ENCODE measurements at regions not wholly inside any gene's neighbourhood (a gene's known extent, or its start where the extent isn't known, plus 50 kb on each side); places are given as distances from the start of the nearest gene placed in this dataset.

DNA sequence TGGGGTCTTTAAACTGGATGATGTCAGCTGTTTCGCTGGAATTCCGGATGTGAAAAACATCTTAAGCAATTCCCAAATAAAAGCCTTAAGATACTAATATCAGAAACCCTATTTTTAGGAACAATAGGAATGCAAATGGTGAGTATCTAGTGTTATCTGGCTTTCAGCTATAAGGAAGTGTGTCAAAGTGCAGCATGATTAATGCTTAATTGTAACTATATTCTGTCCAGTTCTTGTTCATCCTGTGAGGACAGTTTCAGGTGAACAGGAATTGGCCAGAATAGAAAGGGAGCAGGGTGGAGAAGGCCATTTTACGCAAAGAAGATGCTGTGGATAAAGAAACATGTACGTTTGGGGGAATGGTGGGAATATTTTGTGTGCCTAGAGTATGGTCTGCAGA lies 108.2 kb downstream of the RASSF10 start:
- in situ Hi-C loops (cut with MboI; ENCODE audit: low sequenced_read_pairs, unreplicated experiment) = no loop called here
- DNase-seq (ENCODE audit: low spot score) = no peak
- TF ChIP-seq, protein P1, sequence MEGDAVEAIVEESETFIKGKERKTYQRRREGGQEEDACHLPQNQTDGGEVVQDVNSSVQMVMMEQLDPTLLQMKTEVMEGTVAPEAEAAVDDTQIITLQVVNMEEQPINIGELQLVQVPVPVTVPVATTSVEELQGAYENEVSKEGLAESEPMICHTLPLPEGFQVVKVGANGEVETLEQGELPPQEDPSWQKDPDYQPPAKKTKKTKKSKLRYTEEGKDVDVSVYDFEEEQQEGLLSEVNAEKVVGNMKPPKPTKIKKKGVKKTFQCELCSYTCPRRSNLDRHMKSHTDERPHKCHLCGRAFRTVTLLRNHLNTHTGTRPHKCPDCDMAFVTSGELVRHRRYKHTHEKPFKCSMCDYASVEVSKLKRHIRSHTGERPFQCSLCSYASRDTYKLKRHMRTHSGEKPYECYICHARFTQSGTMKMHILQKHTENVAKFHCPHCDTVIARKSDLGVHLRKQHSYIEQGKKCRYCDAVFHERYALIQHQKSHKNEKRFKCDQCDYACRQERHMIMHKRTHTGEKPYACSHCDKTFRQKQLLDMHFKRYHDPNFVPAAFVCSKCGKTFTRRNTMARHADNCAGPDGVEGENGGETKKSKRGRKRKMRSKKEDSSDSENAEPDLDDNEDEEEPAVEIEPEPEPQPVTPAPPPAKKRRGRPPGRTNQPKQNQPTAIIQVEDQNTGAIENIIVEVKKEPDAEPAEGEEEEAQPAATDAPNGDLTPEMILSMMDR (IDR thresholded peaks at IDR 0.05; ENCODE audit: borderline replicate concordance, control extremely low read depth, extremely low read depth, insufficient read depth, missing control alignments) = no peak

- TF ChIP-seq, protein P1 (IDR thresholded peaks at IDR 0.05; ENCODE audit: borderline replicate concordance, control extremely low read depth, extremely low read depth, insufficient read depth, missing control alignments) = no peak
- no peak for DNase-seq (ENCODE audit: low spot score)
- in situ Hi-C loops (cut with MboI; ENCODE audit: low sequenced_read_pairs, unreplicated experiment) = no loop called here
These were observed 109.1 kb downstream of the RASSF10 start for GRCh38 chr11:13118194-13118593.

- in situ Hi-C loops (cut with MboI; ENCODE audit: low sequenced_read_pairs, unreplicated experiment) = no loop called here
- TF ChIP-seq, protein P1 (IDR thresholded peaks at IDR 0.05; ENCODE audit: borderline replicate concordance, control extremely low read depth, extremely low read depth, insufficient read depth, missing control alignments) = no peak
- no peak for DNase-seq (ENCODE audit: low spot score)
These were observed 109.5 kb downstream of the RASSF10 start for GRCh38 chr11:13118650-13119049.

GRCh38 chr11:13119361-13119760 lies 110.2 kb downstream of the RASSF10 start:
- no peak for DNase-seq (ENCODE audit: low spot score)
- in situ Hi-C loops (cut with MboI; ENCODE audit: low sequenced_read_pairs, unreplicated experiment) = no loop called here
- TF ChIP-seq, protein P1 (IDR thresholded peaks at IDR 0.05; ENCODE audit: borderline replicate concordance, control extremely low read depth, extremely low read depth, insufficient read depth, missing control alignments) = no peak

- no peak for DNase-seq (ENCODE audit: low spot score)
- in situ Hi-C loops (cut with MboI; ENCODE audit: low sequenced_read_pairs, unreplicated experiment) = no loop called here
- TF ChIP-seq, protein P1 (IDR thresholded peaks at IDR 0.05; ENCODE audit: borderline replicate concordance, control extremely low read depth, extremely low read depth, insufficient read depth, missing control alignments) = no peak
These were observed 110.9 kb downstream of the RASSF10 start for GRCh38 chr11:13119941-13120520.

- in situ Hi-C loops (cut with MboI; ENCODE audit: low sequenced_read_pairs, unreplicated experiment) = no loop called here
- TF ChIP-seq, protein P1 (IDR thresholded peaks at IDR 0.05; ENCODE audit: borderline replicate concordance, control extremely low read depth, extremely low read depth, insufficient read depth, missing control alignments) = no peak
- DNase-seq (ENCODE audit: low spot score) = no peak
These were observed 111.6 kb downstream of the RASSF10 start for GRCh38 chr11:13120691-13121090.
